ENCODE measurements at regions not wholly inside any gene's neighbourhood (a gene's known extent, or its start where the extent isn't known, plus 50 kb on each side); places are given as distances from the start of the nearest gene placed in this dataset.

GRCh38 chr2:154600927-154601494 lies 97.5 kb upstream of the KCNJ3 start:
- TF ChIP-seq CTCF (IDR thresholded peaks at IDR 0.05) (no peak), POLR2AphosphoS5 (IDR thresholded peaks at IDR 0.05) (no peak), POLR2A (IDR thresholded peaks at IDR 0.05) (no peak)
